Activated T-helper 1 cell treated with anti-CD3 and anti-CD28 coated beads, Interleukin-2, amount 50 U/mL, for 16 hours (primary cell): ENCODE measurements at regions not wholly inside any gene's neighbourhood (a gene's known extent, or its start where the extent isn't known, plus 50 kb on each side); places are given as distances from the start of the nearest gene placed in this dataset.
"Not testable (repeated sequence)": the region's sequence is repeated elsewhere in the genome, so short reads cannot be mapped to it uniquely, and the experiment has no call there.

Experiments
- DNase-seq, 2 donors: peaks; one replicate each; pipeline ENCODE4 v3.0.0-alpha.2; 2020; ENCODE audit warnings: low read depth in 1 of 2, low spot score in 1 of 2

- no peak for DNase-seq
Observed at GRCh38 chr5:163134061-163134460, 303.3 kb upstream of the CCNG1 start.

- no peak for DNase-seq
Observed at GRCh38 chr5:163135849-163136248, 301.5 kb upstream of the CCNG1 start.

GRCh38 chr5:163161512-163161911 is 275.9 kb upstream of the CCNG1 start:
- DNase-seq: no peak

- no peak for DNase-seq
Observed at GRCh38 chr5:163162645-163163044, 274.8 kb upstream of the CCNG1 start.

- no peak for DNase-seq
Observed at GRCh38 chr5:163163858-163164257, 273.5 kb upstream of the CCNG1 start.

GRCh38 chr5:163165277-163165676 is 272.1 kb upstream of the CCNG1 start:
- DNase-seq: no peak

GRCh38 chr5:163170161-163170560 is 267.2 kb upstream of the CCNG1 start:
- not testable (repeated sequence) for DNase-seq

- DNase-seq: no peak
Observed at GRCh38 chr5:163172540-163173338, 264.7 kb upstream of the CCNG1 start.

- no peak for DNase-seq
Observed at GRCh38 chr5:163177971-163178370, 259.4 kb upstream of the CCNG1 start.

GRCh38 chr5:163185315-163185714 is 252.1 kb upstream of the CCNG1 start:
- DNase-seq: no peak

GRCh38 chr5:163189023-163189553 is 248.3 kb upstream of the CCNG1 start:
- no peak for DNase-seq

GRCh38 chr5:163190283-163190682 is 247.1 kb upstream of the CCNG1 start:
- DNase-seq: no peak

GRCh38 chr5:163190784-163191183 is 246.6 kb upstream of the CCNG1 start:
- no peak for DNase-seq

- no peak for DNase-seq
Observed at GRCh38 chr5:163193886-163194285, 243.5 kb upstream of the CCNG1 start.

- no peak for DNase-seq
Observed at GRCh38 chr5:163205645-163206044, 231.8 kb upstream of the CCNG1 start.

GRCh38 chr5:163221581-163221980 is 215.8 kb upstream of the CCNG1 start:
- no peak for DNase-seq

GRCh38 chr5:163222982-163223381 is 214.4 kb upstream of the CCNG1 start:
- no peak for DNase-seq

GRCh38 chr5:163244445-163244987 is 192.9 kb upstream of the CCNG1 start:
- no peak for DNase-seq

- no peak for DNase-seq
Observed at GRCh38 chr5:163245584-163245983, 191.8 kb upstream of the CCNG1 start.

GRCh38 chr5:163248333-163248732 is 189.1 kb upstream of the CCNG1 start:
- DNase-seq: no peak

- no peak for DNase-seq
Observed at GRCh38 chr5:163248871-163249270, 188.5 kb upstream of the CCNG1 start.

GRCh38 chr5:163252950-163253349 is 184.4 kb upstream of the CCNG1 start:
- no peak for DNase-seq

- DNase-seq: no peak
Observed at GRCh38 chr5:163259495-163259894, 177.9 kb upstream of the CCNG1 start.
